ENCODE measurements at regions not wholly inside any gene's neighbourhood (a gene's known extent, or its start where the extent isn't known, plus 50 kb on each side); places are given as distances from the start of the nearest gene placed in this dataset.

DNA sequence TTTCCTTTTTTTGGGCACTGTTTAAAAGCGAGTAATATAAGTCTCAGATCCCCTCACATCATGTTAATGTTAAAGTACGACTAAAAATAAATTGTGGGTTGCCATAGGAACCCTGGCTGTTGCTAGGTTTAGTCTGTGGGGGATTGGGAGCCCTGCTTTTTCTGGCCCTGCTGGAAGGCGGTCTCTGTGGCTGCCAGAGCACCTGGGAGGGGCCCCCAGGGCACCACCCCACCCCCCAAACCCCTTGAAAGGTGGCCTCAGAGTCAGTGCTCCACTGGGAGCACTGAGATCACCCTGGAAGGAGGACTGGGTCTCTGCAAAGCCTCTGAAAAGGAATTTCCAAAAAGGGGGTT lies 66.2 kb upstream of the NEURL1B start:
- no peak overlapping the region for H3K27ac ChIP-seq
- WGBS (ENCODE audit: low lambda C conversion rate, missing lambda C conversion rate): 40% methylated on average over 3 of the region's 3 CpGs

DNA sequence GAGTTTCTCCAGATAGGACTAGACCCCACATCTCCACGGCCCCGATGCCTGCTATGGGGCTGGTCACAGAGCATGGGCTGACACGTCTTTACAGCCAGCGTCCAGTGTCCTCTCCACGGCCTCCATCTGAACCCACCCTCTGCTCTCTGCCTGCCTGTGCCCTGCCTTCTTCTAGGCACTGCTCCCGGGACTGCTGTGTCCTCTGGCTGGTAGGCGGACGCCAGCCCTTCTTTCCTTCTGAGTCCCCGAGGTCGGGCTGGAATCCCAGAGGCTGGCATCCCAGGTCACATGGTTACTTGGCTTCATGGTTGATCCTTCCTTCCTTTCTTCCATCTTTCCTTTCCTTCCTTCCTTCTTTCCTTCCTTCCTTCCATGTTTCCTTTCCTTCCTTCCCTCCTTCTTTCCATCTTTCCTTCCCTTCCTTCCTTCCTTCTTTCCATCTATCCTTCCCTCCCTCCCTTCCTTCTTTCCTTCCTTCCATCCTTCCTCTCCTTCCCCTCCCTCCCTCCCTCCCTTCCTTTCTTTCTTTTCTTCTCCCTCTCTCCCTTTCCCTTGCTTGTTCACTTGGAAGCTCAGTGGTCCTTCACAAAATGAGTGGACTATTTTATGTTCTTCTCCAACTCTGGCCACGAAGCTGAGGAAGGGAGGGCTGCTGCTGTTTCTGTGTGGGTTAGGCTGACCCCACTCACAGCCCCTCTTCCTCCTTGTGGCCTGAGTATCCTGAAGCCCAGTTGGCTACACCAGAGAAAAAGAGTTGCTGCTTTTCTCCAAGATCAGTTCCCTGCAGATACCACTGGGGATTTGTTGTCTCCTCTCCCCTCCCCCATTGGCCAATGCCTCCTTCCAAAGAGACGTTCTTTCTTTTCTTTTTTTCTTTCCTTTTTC lies 66.8 kb upstream of the NEURL1B start:
- no peak for TF ChIP-seq EZH2 (IDR thresholded peaks at IDR 0.05; ENCODE audit: borderline replicate concordance)
- no peak for TF ChIP-seq EZH2phosphoT487 (IDR thresholded peaks at IDR 0.05; ENCODE audit: low read depth, severe bottlenecking, unreplicated experiment)
- TF ChIP-seq CTCF (IDR thresholded peaks at IDR 0.05; ENCODE audit: poor library complexity): no peak
- Histone ChIP-seq H3K27ac (no peak overlapping the region), H3K4me3 (no peak overlapping the region), H3K9me2 (replicated peaks; ENCODE audit: insufficient read depth) (no peaks in the 10 kb centered on the region), H3K36me3 (replicated peaks; ENCODE audit: insufficient read depth, low read depth) (no peaks in the 10 kb centered on the region), H2AFZ (no peak overlapping the region), H3K9me3 (ENCODE audit: low read depth) (no peaks in the 10 kb centered on the region), H4K20me1 (ENCODE audit: insufficient read depth, poor library complexity, severe bottlenecking) (no peaks in the 10 kb centered on the region), H3K4me2 (no peak overlapping the region), H3K27me3 (no peaks in the 10 kb centered on the region), H3K79me2 (no peaks in the 10 kb centered on the region), H3K4me1 (ENCODE audit: insufficient read depth) (no peaks in the 10 kb centered on the region)
- 86% methylated on average over 12 of the region's 12 CpGs for WGBS (ENCODE audit: low lambda C conversion rate, missing lambda C conversion rate)
- no peak for DNase-seq (ENCODE audit: low spot score)

More for the DNA sequence above, 66.2 kb upstream of the NEURL1B start:
- H3K4me2 ChIP-seq: no peak overlapping the region
- no peak for TF ChIP-seq EZH2 (IDR thresholded peaks at IDR 0.05; ENCODE audit: borderline replicate concordance)
- no peak for TF ChIP-seq CTCF (IDR thresholded peaks at IDR 0.05; ENCODE audit: poor library complexity)
- no peaks in the 10 kb centered on the region for H4K20me1 ChIP-seq (ENCODE audit: insufficient read depth, poor library complexity, severe bottlenecking)
- no peaks in the 10 kb centered on the region for H3K9me2 ChIP-seq (replicated peaks; ENCODE audit: insufficient read depth)
- no peak overlapping the region for H2AFZ ChIP-seq
- H3K4me3 ChIP-seq: no peak overlapping the region
- no peaks in the 10 kb centered on the region for H3K27me3 ChIP-seq
- H3K9me3 ChIP-seq (ENCODE audit: low read depth): no peaks in the 10 kb centered on the region
- no peaks in the 10 kb centered on the region for H3K4me1 ChIP-seq (ENCODE audit: insufficient read depth)
- DNase-seq (ENCODE audit: low spot score): no peak
- H3K79me2 ChIP-seq: no peaks in the 10 kb centered on the region
- no peaks in the 10 kb centered on the region for H3K36me3 ChIP-seq (replicated peaks; ENCODE audit: insufficient read depth, low read depth)

DNA sequence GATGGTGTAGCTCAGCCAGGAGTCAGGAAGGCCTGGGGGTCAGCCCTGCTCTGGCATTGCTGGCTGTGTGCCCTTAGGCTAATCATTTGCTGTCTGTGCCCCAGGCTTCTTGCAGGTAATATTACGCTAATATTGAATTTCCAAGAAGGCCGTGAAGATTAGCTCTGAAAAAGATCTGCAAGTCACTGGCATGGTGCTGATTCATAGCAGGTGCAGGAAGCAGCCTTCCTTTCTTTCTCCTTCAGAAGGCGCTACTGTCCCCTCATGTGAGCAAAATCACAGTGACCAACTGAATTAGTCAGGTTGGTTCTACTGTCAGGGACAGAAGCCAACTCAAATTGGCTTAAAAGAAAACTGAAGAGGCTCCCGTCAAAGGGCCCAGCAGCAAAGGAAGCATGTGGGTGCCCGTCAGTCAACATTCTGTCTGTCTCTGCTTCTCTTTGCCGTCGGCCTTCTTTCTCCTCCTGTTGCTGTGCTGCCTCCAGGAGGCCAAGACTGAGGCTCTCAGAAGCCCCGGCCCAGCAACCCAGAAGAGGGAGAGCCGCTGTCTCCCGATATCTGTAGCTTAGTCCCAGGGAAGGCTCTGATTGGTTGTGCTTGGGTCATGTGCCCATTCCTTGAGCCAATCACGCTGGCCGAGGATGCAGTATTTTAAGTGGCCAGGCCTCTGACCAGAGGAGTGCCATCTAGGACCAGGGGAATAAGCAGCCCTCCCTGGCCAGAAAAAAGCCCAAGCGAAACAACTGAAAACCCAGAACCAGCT lies 67.8 kb upstream of the NEURL1B start:
- Histone ChIP-seq H3K4me3 (no peak overlapping the region), H3K36me3 (replicated peaks; ENCODE audit: insufficient read depth, low read depth) (no peaks in the 10 kb centered on the region), H3K9me3 (ENCODE audit: low read depth) (no peaks in the 10 kb centered on the region), H3K4me2 (no peak overlapping the region), H4K20me1 (ENCODE audit: insufficient read depth, poor library complexity, severe bottlenecking) (no peaks in the 10 kb centered on the region), H3K4me1 (ENCODE audit: insufficient read depth) (no peaks in the 10 kb centered on the region), H3K79me2 (no peaks in the 10 kb centered on the region), H2AFZ (no peak overlapping the region), H3K27ac (no peak overlapping the region), H3K27me3 (no peaks in the 10 kb centered on the region), H3K9me2 (replicated peaks; ENCODE audit: insufficient read depth) (no peaks in the 10 kb centered on the region)
- 94% methylated on average over 13 of the region's 13 CpGs for WGBS (ENCODE audit: low lambda C conversion rate, missing lambda C conversion rate)
- TF ChIP-seq EZH2phosphoT487 (IDR thresholded peaks at IDR 0.05; ENCODE audit: low read depth, severe bottlenecking, unreplicated experiment): no peak
- no peak for TF ChIP-seq EZH2 (IDR thresholded peaks at IDR 0.05; ENCODE audit: borderline replicate concordance)
- TF ChIP-seq CTCF (IDR thresholded peaks at IDR 0.05; ENCODE audit: poor library complexity): no peak
- DNase-seq (ENCODE audit: low spot score): no peak
